GM18858 (cell line): ENCODE measurements at regions not wholly inside any gene's neighbourhood (a gene's known extent, or its start where the extent isn't known, plus 50 kb on each side); places are given as distances from the start of the nearest gene placed in this dataset.
"Not testable (repeated sequence)": the region's sequence is repeated elsewhere in the genome, so short reads cannot be mapped to it uniquely, and the experiment has no call there.

Experiments
- ATAC-seq: cut with Tn5 transposase; IDR thresholded peaks from one replicate; pipeline ENCODE4 v1.9.1; 2021; ENCODE audit not compliant: unreplicated experiment

DNA sequence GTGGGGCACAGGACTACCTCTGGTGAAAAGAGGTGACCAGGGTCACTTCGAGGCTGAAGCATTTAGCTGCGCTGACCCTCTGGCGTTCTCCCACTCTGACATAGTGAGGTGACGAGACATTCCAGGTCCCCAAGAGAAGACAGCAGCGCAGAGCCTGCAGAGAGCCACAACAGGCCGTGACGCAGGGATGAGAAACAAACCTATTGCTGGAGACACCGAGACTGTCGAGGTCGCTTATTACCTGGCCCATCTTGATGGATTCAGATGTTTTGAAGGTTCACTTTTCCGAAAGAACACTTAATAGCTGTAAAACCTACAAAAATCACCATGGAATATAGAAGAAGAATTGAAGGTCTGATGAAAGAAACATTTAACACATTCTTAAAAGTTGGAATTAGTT lies 466.3 kb downstream of the NR2F2 start:
- ATAC-seq = no peak

GRCh38 chr15:96801576-96802150 lies 471.2 kb downstream of the NR2F2 start:
- ATAC-seq = no peak

DNA sequence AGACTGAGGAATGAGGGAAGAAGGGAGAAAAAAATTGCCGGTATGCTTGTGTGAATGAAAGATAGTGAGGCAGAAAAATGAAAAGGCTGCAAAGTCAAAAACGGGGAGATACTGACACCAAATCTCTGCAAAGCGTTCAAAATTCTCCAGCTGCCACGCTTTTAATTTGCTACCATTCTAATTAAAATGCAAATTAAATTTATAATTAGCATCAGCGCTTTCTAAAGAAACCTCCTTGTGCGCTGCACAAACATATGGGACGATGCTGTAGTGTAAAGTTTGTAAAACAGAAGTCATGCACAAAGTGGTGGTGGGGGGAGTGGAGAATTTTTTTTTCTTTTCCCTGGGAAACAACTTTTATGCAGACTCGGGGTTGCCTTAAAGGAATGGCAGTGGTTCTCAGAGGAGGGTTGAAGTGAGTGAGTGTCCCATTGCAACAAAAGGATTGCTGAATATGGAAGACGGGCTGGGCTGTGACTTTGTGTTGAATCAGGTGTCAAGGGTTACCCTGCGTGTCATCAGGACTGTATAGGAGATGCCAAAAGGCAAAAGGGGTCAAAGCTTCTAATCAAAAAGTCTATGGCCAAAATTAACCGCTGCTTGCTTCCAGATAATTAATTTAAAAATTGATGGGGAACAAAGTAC lies 472.2 kb downstream of the NR2F2 start:
- no peak for ATAC-seq

DNA sequence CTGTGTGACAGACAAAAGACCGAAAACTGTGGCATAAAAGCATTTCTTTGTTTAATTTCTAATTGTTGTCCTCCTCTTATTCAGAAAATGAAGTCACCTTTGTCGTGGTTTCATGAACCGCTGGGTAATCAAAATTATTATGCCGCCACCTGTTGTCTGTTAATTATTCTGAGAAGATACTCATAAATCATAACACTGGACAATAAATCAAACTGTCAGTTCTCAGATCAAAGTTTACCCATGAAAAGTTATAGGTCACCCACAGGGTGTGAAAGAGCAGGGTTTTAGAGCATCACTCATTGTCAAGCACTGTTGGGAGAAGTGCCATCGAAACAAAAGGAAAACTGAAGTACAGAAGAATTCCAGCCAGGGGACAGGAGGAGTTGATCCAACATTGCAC lies 474.3 kb downstream of the NR2F2 start:
- no peak for ATAC-seq

DNA sequence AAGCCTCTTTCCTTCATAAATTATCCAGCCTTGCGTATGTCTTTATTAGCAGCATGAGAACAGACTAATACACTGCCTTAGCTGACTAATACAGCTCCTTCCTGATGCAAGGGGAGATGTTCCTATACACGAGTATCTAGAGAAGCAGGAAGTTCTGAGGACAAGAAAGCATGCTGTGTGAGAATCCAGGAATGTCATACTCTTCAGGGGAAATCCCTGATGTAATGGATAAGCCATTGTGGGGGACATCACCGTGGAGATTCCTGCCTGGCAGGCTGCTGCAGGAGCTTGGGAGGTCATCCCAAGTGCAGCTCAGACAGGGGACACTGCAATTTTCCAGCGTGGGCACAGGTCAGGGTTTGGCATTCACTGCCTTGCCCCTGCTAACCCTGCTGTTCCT lies 476.9 kb downstream of the NR2F2 start:
- ATAC-seq = no peak

DNA sequence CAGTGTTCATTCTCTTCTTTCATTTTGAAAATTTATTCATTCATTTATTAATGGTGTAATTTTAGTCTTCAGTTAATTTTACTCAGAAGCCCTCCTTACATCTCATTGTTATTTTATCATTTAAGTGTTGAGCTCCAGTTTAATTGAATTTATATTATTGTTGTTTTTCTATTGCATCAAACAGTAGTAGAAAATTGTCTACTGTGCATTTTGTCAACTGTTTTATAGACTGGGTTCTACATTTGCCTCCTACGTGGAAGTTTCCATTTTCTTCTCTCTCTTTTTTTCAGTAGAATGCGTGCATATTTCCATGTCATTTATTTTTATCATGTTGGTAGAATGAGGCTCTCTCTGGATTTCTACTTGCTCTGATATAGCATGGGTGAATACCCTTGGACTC lies 487.4 kb downstream of the NR2F2 start:
- no peak for ATAC-seq

DNA sequence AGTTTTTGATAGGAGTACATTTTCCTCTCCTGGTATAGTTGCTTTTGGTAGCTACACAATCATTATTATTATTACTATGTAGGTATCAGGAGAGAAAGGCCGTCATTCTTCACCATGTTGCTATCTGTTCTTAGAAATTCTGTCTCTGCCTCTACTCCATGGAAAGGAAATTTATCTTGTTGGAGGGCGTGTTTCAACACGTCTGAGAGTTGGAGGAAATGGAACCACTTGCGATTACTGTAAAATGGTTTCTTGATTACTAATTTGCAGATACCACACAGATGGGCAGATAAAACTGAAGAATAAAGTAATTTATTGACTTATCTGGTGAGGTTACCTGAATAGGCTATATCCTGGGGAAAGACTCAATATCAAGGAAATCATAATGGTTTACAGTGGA lies 488.4 kb downstream of the NR2F2 start:
- no peak for ATAC-seq

DNA sequence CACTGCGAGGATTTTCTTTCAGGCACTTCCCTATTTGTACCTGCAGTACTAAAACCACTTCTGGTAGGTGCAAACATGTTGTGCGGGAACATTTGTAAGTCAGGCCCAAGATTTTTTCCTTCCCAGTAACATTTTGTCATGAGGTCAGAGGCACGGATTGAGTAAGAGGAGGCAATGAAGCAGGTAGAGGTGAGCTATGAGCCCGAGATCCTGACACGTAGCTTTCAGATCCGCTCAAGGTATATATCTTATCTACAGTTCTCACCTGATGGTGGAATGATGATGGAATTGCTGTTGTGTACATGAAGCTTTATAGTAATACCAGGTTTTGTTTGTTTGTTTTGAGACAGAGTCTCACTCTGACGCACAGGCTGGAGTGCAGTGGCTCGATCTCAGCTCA lies 497.5 kb downstream of the NR2F2 start:
- no peak for ATAC-seq

GRCh38 chr15:96837241-96837970 lies 506.9 kb downstream of the NR2F2 start:
- ATAC-seq = no peak

GRCh38 chr15:96838081-96838480 lies 507.6 kb downstream of the NR2F2 start:
- no peak for ATAC-seq

GRCh38 chr15:96849271-96849900 lies 518.9 kb downstream of the NR2F2 start:
- ATAC-seq = no peak

GRCh38 chr15:96851613-96852012 lies 521.1 kb downstream of the NR2F2 start:
- ATAC-seq = no peak

GRCh38 chr15:96858694-96859093 lies 528.2 kb downstream of the NR2F2 start:
- no peak for ATAC-seq

DNA sequence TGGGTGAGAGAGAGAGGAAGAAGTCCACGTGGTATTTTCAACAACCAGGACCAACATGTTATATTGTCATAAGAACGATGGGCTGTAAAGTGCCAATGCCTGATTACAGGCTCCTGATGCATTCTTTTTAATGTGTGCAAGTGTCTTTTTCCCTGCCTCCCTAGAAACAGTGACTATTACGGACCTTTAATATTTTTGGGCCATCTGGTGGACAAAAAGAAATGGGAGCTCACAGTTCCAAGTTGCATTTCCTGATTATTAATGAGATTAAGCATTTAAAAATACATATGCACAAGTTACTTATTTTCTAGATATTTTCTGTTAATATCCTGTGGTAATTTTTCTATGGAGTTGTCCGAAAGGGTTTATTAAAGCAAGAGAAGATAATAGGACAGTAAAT lies 530.2 kb downstream of the NR2F2 start:
- no peak for ATAC-seq

DNA sequence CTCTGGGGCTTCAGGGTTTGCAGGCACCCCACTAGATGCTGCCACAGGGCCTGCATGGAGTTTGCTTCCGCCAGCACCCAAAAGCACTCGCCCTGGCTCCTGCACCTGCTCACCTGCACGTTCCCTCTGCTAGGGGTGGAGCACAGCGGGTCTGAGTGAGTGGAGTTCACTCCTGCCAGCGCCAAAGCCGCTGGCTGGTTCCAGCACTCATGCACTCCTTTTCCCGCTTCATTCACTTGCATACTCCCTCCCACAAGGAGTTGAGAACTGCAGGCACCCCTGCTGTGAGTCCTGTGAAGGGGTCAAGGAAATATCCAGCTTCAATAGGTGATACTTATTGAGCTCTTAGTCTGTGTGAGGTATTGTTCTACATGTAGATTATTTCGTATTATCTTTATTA lies 537.5 kb downstream of the NR2F2 start:
- ATAC-seq = no peak

DNA sequence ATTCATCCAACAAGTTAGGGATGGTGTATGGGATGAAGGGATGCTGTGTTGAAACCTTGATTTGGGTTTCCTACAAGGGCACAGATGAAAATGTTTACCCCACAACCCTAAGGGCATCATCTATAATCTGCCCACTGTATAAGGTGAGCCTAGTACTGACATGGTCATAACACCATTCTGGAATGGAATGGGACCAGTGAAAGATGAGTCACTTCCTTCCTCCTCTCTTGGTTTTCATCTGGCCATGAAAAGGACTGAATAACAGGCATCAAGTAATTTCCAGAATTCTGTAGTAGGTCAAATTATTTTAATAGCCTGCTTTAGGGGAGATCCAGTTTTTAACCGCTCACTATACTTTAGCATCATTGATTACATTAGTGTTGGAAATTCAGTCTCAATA lies 538.6 kb downstream of the NR2F2 start:
- no peak for ATAC-seq

- no peak for ATAC-seq
Measured at GRCh38 chr15:96869790-96870189, 539.3 kb downstream of the NR2F2 start.

- ATAC-seq = no peak
Measured at GRCh38 chr15:96870580-96870979, 540.1 kb downstream of the NR2F2 start.

DNA sequence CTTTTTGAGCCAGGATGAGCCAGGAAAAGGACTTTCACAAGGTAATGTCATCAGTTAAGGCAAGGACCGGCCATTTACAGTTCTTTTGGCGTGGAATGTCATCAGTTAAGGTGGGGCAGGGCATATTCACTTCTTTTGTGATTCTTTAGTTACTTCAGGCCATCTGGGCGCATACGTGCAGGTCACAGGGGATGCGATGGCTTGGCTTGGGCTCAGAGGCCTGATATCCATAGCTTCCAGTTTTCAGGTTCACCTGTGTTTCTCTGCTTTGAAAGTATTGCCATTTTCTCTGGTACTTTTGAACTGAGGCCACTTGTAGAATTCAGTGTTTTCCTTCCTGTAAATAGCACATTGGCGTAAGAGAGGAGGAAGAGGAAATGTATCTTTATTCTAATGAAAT lies 546.9 kb downstream of the NR2F2 start:
- not testable (repeated sequence) for ATAC-seq

DNA sequence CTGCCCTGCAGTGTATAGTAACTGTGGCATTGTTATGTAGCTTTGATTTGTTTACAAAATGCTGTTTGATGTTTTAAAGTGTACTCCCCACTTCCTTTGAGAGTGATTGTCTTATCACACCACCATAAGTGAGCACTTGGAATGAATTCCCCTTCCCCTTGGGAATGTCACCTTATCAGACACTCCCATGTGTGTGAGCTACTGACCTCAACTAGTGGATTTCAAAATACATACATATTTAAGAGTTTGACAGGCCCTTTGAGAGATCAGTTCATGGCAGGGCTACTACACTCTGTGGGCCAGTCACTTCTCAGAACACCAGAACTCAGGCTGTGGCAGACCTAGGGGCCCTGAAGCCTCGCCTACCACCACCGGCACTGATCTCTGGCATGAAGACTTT lies 547.6 kb downstream of the NR2F2 start:
- ATAC-seq = no peak

- ATAC-seq = no peak
Measured at GRCh38 chr15:96882121-96882772, 551.7 kb downstream of the NR2F2 start.

DNA sequence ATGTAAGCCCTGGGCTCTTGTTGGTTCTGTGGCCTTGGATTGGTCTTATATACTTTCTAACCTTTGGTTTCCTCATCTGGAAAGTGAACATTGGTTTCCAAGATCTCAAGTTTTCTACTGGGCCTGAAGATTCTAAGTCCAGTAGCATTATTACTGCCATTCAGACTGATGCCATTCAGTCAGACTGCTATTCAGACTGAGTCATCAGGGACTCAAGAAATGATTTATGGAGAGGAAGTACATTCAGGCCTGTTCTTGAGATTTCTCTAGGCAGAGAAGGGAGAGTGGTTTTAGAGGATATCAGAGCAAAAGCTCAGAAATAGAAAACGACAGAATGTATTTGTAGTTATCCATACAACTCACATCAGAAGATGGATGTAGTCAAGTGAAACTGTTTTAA lies 557.2 kb downstream of the NR2F2 start:
- ATAC-seq = no peak
